ENCODE measurements at regions not wholly inside any gene's neighbourhood (a gene's known extent, or its start where the extent isn't known, plus 50 kb on each side); places are given as distances from the start of the nearest gene placed in this dataset.

GRCh38 chr3:177692304-177692975 lies 495.2 kb upstream of the TBL1XR1 start:
- 62 to 70% methylated on average over 3 of the region's 3 CpGs for WGBS, 2 donors
- Histone ChIP-seq H3K4me3 (no peak overlapping the region), H3K4me1 (peaks cover 0 to 14% (median 0%) of the 10 kb centered on the region in 3 donors), H3K9me3 (no peaks in the 10 kb centered on the region), H3K36me3 (no peaks in the 10 kb centered on the region), H3K27me3 (no peaks in the 10 kb centered on the region), H3K27ac (no peak overlapping the region)
- intact Hi-C loops (cut with DNase I), result no loop called here
- TF ChIP-seq POLR2A (IDR thresholded peaks at IDR 0.05) (no peak), CTCF (IDR thresholded peaks at IDR 0.05) (no peak)
- DNase-seq, result no peak

DNA sequence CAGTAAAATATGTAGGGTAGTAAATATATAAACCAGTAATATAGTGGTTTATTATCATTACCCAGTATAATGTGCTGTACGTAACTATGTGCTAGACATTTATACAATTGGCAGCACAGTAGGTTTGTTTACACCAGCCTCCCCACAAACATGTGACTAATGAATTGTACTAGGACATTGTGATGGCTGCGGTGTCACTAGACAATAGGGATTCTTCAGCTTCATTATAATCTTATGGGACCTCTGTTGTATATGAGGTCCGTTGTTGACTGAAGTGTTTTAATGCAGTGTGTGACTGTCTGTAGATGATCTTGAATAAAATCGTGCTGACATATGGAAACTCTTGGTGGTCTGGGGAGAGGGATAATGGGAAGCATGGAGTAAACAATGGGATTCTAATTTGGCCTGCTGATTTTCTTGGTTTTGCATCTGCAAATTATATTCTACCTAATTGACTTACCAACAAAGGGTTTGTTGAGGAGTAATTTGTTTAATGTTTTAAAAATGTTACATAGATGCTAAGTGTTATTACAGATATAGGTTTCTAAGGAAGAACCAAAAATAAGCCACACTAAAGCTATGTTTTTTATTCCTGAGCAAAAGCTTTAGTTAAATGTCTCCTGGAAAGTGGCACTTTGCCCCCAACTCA lies 496.5 kb upstream of the TBL1XR1 start:
- TF ChIP-seq POLR2A (IDR thresholded peaks at IDR 0.05), result no peak
- no peak for TF ChIP-seq CTCF (IDR thresholded peaks at IDR 0.05)
- intact Hi-C loops (cut with DNase I), result no loop called here
- no peaks in the 10 kb centered on the region for H3K27me3 ChIP-seq
- no peak overlapping the region for H3K4me3 ChIP-seq
- H3K9me3 ChIP-seq, result no peaks in the 10 kb centered on the region
- 70 to 82% methylated on average over 4 of the region's 4 CpGs for WGBS, 2 donors
- peaks cover 0 to 14% (median 0%) of the 10 kb centered on the region in 3 donors for H3K4me1 ChIP-seq
- no peak overlapping the region for H3K27ac ChIP-seq
- H3K36me3 ChIP-seq, result no peaks in the 10 kb centered on the region
- DNase-seq, result no peak

GRCh38 chr3:177694316-177694715 lies 497.0 kb upstream of the TBL1XR1 start:
- Histone ChIP-seq H3K4me3 (no peak overlapping the region), H3K9me3 (no peaks in the 10 kb centered on the region), H3K4me1 (peaks cover 0 to 14% (median 0%) of the 10 kb centered on the region in 3 donors), H3K27ac (no peak overlapping the region), H3K27me3 (no peaks in the 10 kb centered on the region), H3K36me3 (no peaks in the 10 kb centered on the region)
- 33 to 43% methylated on average over 3 of the region's 3 CpGs for WGBS, 2 donors
- DNase-seq, result no peak
- TF ChIP-seq CTCF (IDR thresholded peaks at IDR 0.05), result no peak
- no peak for TF ChIP-seq POLR2A (IDR thresholded peaks at IDR 0.05)
- intact Hi-C loops (cut with DNase I), result no loop called here

DNA sequence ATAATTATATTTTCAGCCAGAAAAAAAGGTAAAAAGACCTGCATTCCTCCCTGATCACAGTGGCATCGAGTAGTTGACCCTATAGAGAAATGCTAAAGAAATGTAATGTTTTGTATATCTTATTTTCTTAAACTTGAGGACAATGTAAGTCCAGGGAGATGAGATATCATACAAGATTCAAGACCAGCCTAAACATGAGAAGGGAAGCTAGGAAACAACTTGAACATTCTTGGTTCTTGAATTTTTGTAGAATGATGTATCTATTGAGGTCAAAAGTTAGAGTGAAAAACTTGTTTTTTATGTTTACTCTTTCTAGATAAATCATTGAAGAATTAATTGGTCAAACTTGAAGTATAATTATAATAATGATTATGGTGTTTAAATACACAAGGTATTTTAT lies 497.7 kb upstream of the TBL1XR1 start:
- Histone ChIP-seq H3K4me3 (no peak overlapping the region), H3K9me3 (no peaks in the 10 kb centered on the region), H3K27ac (no peak overlapping the region), H3K36me3 (no peaks in the 10 kb centered on the region), H3K4me1 (peaks cover 0 to 14% (median 0%) of the 10 kb centered on the region in 3 donors), H3K27me3 (no peaks in the 10 kb centered on the region)
- TF ChIP-seq POLR2A (IDR thresholded peaks at IDR 0.05), result no peak
- no peak for TF ChIP-seq CTCF (IDR thresholded peaks at IDR 0.05)
- WGBS, 2 donors, result 57 to 65% methylated on average over 1 of the region's 1 CpG
- intact Hi-C loops (cut with DNase I), result no loop called here
- no peak for DNase-seq

DNA sequence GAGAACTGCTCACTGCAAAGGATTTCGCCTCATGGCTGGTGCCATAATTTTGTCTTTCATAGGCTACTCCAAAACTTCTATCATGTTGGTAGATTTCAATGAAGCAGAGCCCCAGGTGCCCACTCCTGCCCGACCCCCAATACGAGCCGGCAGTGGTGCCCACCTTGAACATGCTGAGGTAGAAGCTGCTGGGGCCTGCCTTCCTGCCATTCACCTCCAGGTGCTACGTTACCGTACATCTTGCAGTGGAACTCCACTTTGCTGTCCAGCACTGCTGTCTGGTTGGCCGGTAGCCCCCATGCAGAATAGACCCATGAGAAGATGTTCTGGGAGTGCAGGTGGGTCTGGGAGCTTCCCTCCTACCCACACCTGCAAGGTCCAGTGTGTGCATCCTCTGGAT lies 502.8 kb upstream of the TBL1XR1 start:
- Histone ChIP-seq H3K4me3 (no peak overlapping the region), H3K27me3 (no peaks in the 10 kb centered on the region), H3K27ac (no peak overlapping the region), H3K36me3 (no peaks in the 10 kb centered on the region), H3K4me1 (peaks cover 0 to 6% (median 0%) of the 10 kb centered on the region in 3 donors), H3K9me3 (no peaks in the 10 kb centered on the region)
- no peak for DNase-seq
- 83 to 98% methylated on average over 6 of the region's 7 CpGs for WGBS, 2 donors
- no peak for TF ChIP-seq POLR2A (IDR thresholded peaks at IDR 0.05)
- TF ChIP-seq CTCF (IDR thresholded peaks at IDR 0.05), result no peak
- intact Hi-C loops (cut with DNase I), result no loop called here
